HG02970 (cell line): ENCODE measurements at regions not wholly inside any gene's neighbourhood (a gene's known extent, or its start where the extent isn't known, plus 50 kb on each side); places are given as distances from the start of the nearest gene placed in this dataset.

Source experiments
- ATAC-seq: cut with Tn5 transposase; IDR thresholded peaks from one replicate; pipeline ENCODE4 v1.9.1; 2021; ENCODE audit warnings: mild to moderate bottlenecking, moderate library complexity, moderate number of reproducible peaks; ENCODE audit not compliant: unreplicated experiment, low FRiP score

- no peak for ATAC-seq
Observed at GRCh38 chr7:68432585-68432984, 1165.7 kb upstream of the AUTS2 start.

GRCh38 chr7:68433462-68434070 is 1164.7 kb upstream of the AUTS2 start:
- no peak for ATAC-seq

- ATAC-seq: no peak
Observed at GRCh38 chr7:68434857-68435256, 1163.4 kb upstream of the AUTS2 start.

- ATAC-seq: no peak
Observed at GRCh38 chr7:68438016-68438415, 1160.3 kb upstream of the AUTS2 start.

GRCh38 chr7:68438811-68439210 is 1159.5 kb upstream of the AUTS2 start:
- no peak for ATAC-seq

GRCh38 chr7:68439897-68440296 is 1158.4 kb upstream of the AUTS2 start:
- no peak for ATAC-seq

GRCh38 chr7:68440866-68441265 is 1157.4 kb upstream of the AUTS2 start:
- no peak for ATAC-seq

GRCh38 chr7:68441645-68442044 is 1156.6 kb upstream of the AUTS2 start:
- ATAC-seq: no peak

GRCh38 chr7:68442931-68443631 is 1155.2 kb upstream of the AUTS2 start:
- ATAC-seq: no peak

- ATAC-seq: no peak
Observed at GRCh38 chr7:68444042-68444441, 1154.2 kb upstream of the AUTS2 start.

- ATAC-seq: no peak
Observed at GRCh38 chr7:68444956-68445355, 1153.3 kb upstream of the AUTS2 start.

GRCh38 chr7:68446183-68446582 is 1152.1 kb upstream of the AUTS2 start:
- no peak for ATAC-seq

GRCh38 chr7:68449099-68449498 is 1149.2 kb upstream of the AUTS2 start:
- ATAC-seq: no peak

- no peak for ATAC-seq
Observed at GRCh38 chr7:68449816-68450215, 1148.5 kb upstream of the AUTS2 start.

- no peak for ATAC-seq
Observed at GRCh38 chr7:68454931-68455330, 1143.3 kb upstream of the AUTS2 start.

GRCh38 chr7:68456469-68456868 is 1141.8 kb upstream of the AUTS2 start:
- ATAC-seq: no peak

GRCh38 chr7:68457481-68457880 is 1140.8 kb upstream of the AUTS2 start:
- no peak for ATAC-seq

- no peak for ATAC-seq
Observed at GRCh38 chr7:68458010-68458908, 1140.0 kb upstream of the AUTS2 start.

- ATAC-seq: no peak
Observed at GRCh38 chr7:68461430-68461829, 1136.8 kb upstream of the AUTS2 start.

GRCh38 chr7:68470836-68471435 is 1127.3 kb upstream of the AUTS2 start:
- ATAC-seq: no peak

- ATAC-seq: no peak
Observed at GRCh38 chr7:68472688-68473087, 1125.6 kb upstream of the AUTS2 start.
